IMR-90 (cell line): ENCODE measurements at regions not wholly inside any gene's neighbourhood (a gene's known extent, or its start where the extent isn't known, plus 50 kb on each side); places are given as distances from the start of the nearest gene placed in this dataset.

Source experiments
- ATAC-seq: fragments of 200-7000 bp; cut with Tn5 transposase; 2 replicates; pipeline ENCODE4 v1.9.1; 2020; ENCODE audit warnings: low read depth, mild to moderate bottlenecking, moderate library complexity
- BruUV-seq: library from RNA; stranded (reverse); fragments of 400-500 nt; replicated peaks from 2 replicates; lab custom pipeline; 2021; lab: Mats Ljungman, UMichigan
- CTCF ChIA-PET: fragments of 300-600 bp; formaldehyde crosslinking; extraction: SDS; loops from one replicate; lab custom pipeline; 2021; ENCODE audit warnings: antibody characterized with exemption; lab: Yijun Ruan, JAX
- POLR2A ChIA-PET: fragments of 300-600 bp; sonication (Branson Sonifier 250); formaldehyde crosslinking; loops from one replicate; lab custom pipeline; 2022; ENCODE audit warnings: antibody characterized with exemption; ENCODE audit not compliant: unreplicated experiment; lab: Charles Lee
- DNase-seq: peaks from one replicate; pipeline ENCODE4 v3.0.0; 2013
- H2AFZ ChIP-seq: replicated peaks from 2 replicates; pipeline ENCODE3; 2013; ENCODE audit warnings: low read length, mild to moderate bottlenecking; ENCODE audit not compliant: poor library complexity
- H2AK5ac ChIP-seq: 2 replicates; pipeline ENCODE4 v1.6.1; 2013; ENCODE audit warnings: low read depth, low read length, inconsistent platforms
- H2AK9ac ChIP-seq: replicated peaks from 2 replicates; pipeline ENCODE3; 2013; ENCODE audit warnings: mild to moderate bottlenecking, low read depth, low read length, moderate library complexity; ENCODE audit not compliant: poor library complexity
- H2BK120ac ChIP-seq: 2 replicates; pipeline ENCODE4 v1.6.1; 2013; ENCODE audit warnings: low read depth, low read length, inconsistent platforms
- H2BK15ac ChIP-seq: 3 replicates; pipeline ENCODE4 v1.6.1; 2013; ENCODE audit warnings: low read depth, low read length, inconsistent platforms
- H2BK20ac ChIP-seq: 2 replicates; pipeline ENCODE4 v1.6.1; 2013; ENCODE audit warnings: low read depth, mild to moderate bottlenecking, inconsistent platforms, low read length, moderate library complexity
- H2BK5ac ChIP-seq: 2 replicates; pipeline ENCODE4 v1.6.1; 2013; ENCODE audit warnings: mild to moderate bottlenecking, low read depth, low read length, inconsistent platforms; ENCODE audit not compliant: poor library complexity, severe bottlenecking
- H3K14ac ChIP-seq: replicated peaks from 2 replicates; pipeline ENCODE4 v1.6.1; 2013; ENCODE audit warnings: low read depth, low read length, inconsistent platforms
- H3K18ac ChIP-seq: 2 replicates; pipeline ENCODE4 v1.6.1; 2013; ENCODE audit warnings: low read depth, low read length, control low read depth
- H3K23ac ChIP-seq: 2 replicates; pipeline ENCODE4 v1.6.1; 2013; ENCODE audit warnings: low read depth, low read length, inconsistent platforms
- H3K27ac ChIP-seq: 2 replicates; pipeline ENCODE4 v1.5.1; 2013; ENCODE audit warnings: mild to moderate bottlenecking, control low read depth, low read length; ENCODE audit not compliant: insufficient read depth
- H3K27me3 ChIP-seq: 2 replicates; pipeline ENCODE4 v1.6.1; 2013; ENCODE audit warnings: low read length; ENCODE audit not compliant: control insufficient read depth, insufficient read depth
- H3K36me3 ChIP-seq: 2 replicates; pipeline ENCODE4 v1.6.1; 2013; ENCODE audit warnings: low read length, mixed read lengths; ENCODE audit not compliant: control insufficient read depth, insufficient read depth
- H3K4ac ChIP-seq: 2 replicates; pipeline ENCODE4 v1.6.1; 2013; ENCODE audit warnings: low read depth, low read length, inconsistent platforms
- H3K4me1 ChIP-seq: 2 replicates; pipeline ENCODE4 v1.6.1; 2013; ENCODE audit warnings: low read length, mixed read lengths; ENCODE audit not compliant: control insufficient read depth, insufficient read depth
- H3K4me2 ChIP-seq: 2 replicates; pipeline ENCODE4 v1.6.1; 2013; ENCODE audit warnings: low read depth, mild to moderate bottlenecking, control low read depth, low read length, moderate library complexity
- H3K4me3 ChIP-seq: 2 replicates; pipeline ENCODE4 v1.5.1; 2013; ENCODE audit warnings: low read depth, mild to moderate bottlenecking, control low read depth, low read length, moderate library complexity; ENCODE audit not compliant: insufficient read depth
- H3K56ac ChIP-seq: 2 replicates; pipeline ENCODE4 v1.6.1; 2013; ENCODE audit warnings: low read length, inconsistent platforms; ENCODE audit not compliant: insufficient read depth; ENCODE audit errors: extremely low read depth
- H3K79me1 ChIP-seq, 2 experiments: 2 replicates each; pipeline ENCODE4 v1.6.1; 2013; ENCODE audit warnings: low read length in 2 of 2, inconsistent platforms in 1 of 2, low read depth in 1 of 2
- H3K9ac ChIP-seq: 2 replicates; pipeline ENCODE4 v1.6.1; 2013; ENCODE audit warnings: low read depth, low read length, control low read depth
- H3K9me1 ChIP-seq: 2 replicates; pipeline ENCODE4 v1.6.1; 2013; ENCODE audit warnings: low read length, inconsistent platforms; ENCODE audit not compliant: insufficient read depth
- H3K9me3 ChIP-seq: 2 replicates; pipeline ENCODE4 v1.6.1; 2013; ENCODE audit warnings: low read length; ENCODE audit not compliant: control insufficient read depth, insufficient read depth
- H4K20me1 ChIP-seq: 2 replicates; pipeline ENCODE4 v1.6.1; 2013; ENCODE audit warnings: low read length, inconsistent platforms; ENCODE audit not compliant: insufficient read depth
- H4K5ac ChIP-seq: 2 replicates; pipeline ENCODE4 v1.6.1; 2013; ENCODE audit warnings: mild to moderate bottlenecking, low read depth, low read length, control low read depth
- H4K8ac ChIP-seq, 2 experiments: 2 replicates each; pipeline ENCODE4 v1.6.1; 2013; ENCODE audit warnings: low read depth in 2 of 2, low read length in 2 of 2, control low read depth in 1 of 2, inconsistent platforms in 1 of 2
- H4K91ac ChIP-seq: 2 replicates; pipeline ENCODE4 v1.6.1; 2013; ENCODE audit warnings: low read depth, low read length, inconsistent platforms; ENCODE audit not compliant: insufficient read depth
- CEBPB ChIP-seq: IDR thresholded peaks from 2 replicates; pipeline ENCODE4 v1.6.1; 2012; ENCODE audit warnings: low read depth, low read length, improper control_type of control experiment
- CHD1 ChIP-seq: IDR thresholded peaks from 2 replicates; pipeline ENCODE4 v1.6.1; 2012; ENCODE audit warnings: low read depth, low read length, improper control_type of control experiment
- FOS ChIP-seq: fragments of 150-350 bp; IDR thresholded peaks from 2 replicates; pipeline ENCODE4 v1.6.1; 2016; ENCODE audit warnings: low read depth, low read length
- MAFK ChIP-seq: IDR thresholded peaks from 2 replicates; pipeline ENCODE4 v1.6.1; 2012; ENCODE audit warnings: low read depth, low read length, improper control_type of control experiment
- NFE2L2 ChIP-seq: fragments of 150-350 bp; IDR thresholded peaks from 2 replicates; pipeline ENCODE4 v1.6.1; 2016; ENCODE audit warnings: low read depth, mild to moderate bottlenecking, low read length
- POLR2A ChIP-seq: IDR thresholded peaks from 2 replicates; pipeline ENCODE4 v1.6.1; 2012; ENCODE audit warnings: mild to moderate bottlenecking, low read depth, low read length
- RAD21 ChIP-seq: IDR thresholded peaks from 2 replicates; pipeline ENCODE4 v1.6.1; 2012; ENCODE audit warnings: low read length, improper control_type of control experiment
- RCOR1 ChIP-seq: IDR thresholded peaks from 2 replicates; pipeline ENCODE4 v1.6.1; 2012; ENCODE audit warnings: mild to moderate bottlenecking, low read length, improper control_type of control experiment; ENCODE audit not compliant: insufficient replicate concordance
- RFX5 ChIP-seq: IDR thresholded peaks from 2 replicates; pipeline ENCODE4 v1.8.0; 2012; ENCODE audit warnings: low read depth, mild to moderate bottlenecking, low read length, moderate library complexity
- WGBS, 2 experiments: methylation state at CpG; one replicate each; pipeline versions ENCODE4 v1.1.5 to v1.1.7; 2013; ENCODE audit warnings: missing lambda C conversion rate in 2 of 2; ENCODE audit not compliant: insufficient read length in 1 of 2; ENCODE audit errors: extremely low coverage in 2 of 2; 5-methylcytosine and 5-hydroxymethylcytosine counted together
- dilution Hi-C: fragments of 300-500 bp; cut with HindIII; formaldehyde crosslinking; loops from one replicate; pipeline ENCODE4 v1.14.3; 2018; ENCODE audit warnings: low sequenced_read_pairs; ENCODE audit not compliant: unreplicated experiment
- in situ Hi-C: fragments of 300-500 bp; cut with MboI; formaldehyde crosslinking; loops from 3 replicates; pipeline ENCODE4 v1.14.3; 2019; ENCODE audit warnings: low sequenced_read_pairs, inconsistent platforms, mixed read lengths
- intact Hi-C: fragments of 100-400 bp; cut with micrococcal nuclease; formaldehyde crosslinking; loops from 2 replicates; pipeline ENCODE4 v1.10.0; 2022
- TF ChIP-seq, protein P1 (sequence below): conservative IDR thresholded peaks from 2 replicates; pipeline ENCODE4 v1.5.1; 2012; ENCODE audit warnings: mild to moderate bottlenecking, low read depth, low read length, improper control_type of control experiment
- TF ChIP-seq, protein P2 (sequence below): fragments of 150-350 bp; IDR thresholded peaks from 2 replicates; pipeline ENCODE4 v1.6.1; 2017; ENCODE audit warnings: mild to moderate bottlenecking, antibody characterized with exemption, low read length, low read depth

DNA sequence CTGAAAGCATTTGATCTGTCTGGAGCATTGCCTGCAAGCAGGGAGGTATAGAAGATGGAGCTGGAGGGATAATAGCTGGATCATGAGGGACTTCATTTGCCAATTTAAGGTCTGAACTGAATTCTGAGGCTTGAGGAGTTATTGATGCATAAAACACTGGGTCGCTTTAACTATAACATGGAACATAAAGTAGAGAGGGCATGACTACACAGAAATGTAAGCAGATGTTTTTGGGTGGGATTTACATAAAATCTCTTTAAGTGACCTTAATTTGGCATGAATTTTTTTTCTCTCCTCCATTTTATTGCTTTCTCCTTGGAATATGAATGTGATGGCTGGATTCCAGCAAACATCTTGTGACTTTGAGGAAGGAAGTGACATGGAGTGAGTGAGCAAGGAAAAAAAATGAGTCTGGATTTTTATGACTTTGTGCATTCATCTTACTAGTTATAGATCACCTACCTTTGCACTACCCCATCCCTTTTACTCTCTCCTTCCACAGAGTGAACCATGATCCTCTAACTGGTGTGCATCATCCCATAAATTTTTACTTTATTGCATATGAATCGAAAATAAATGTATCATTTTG lies 356.0 kb downstream of the DUSP6 start:
- dilution Hi-C loops: loop anchor here (25.0 kb wide), 1 partner anchor 409 kb away; the partner anchor contains the start of gene KITLG
- Histone ChIP-seq H4K91ac (no peak overlapping the region), H2BK20ac (no peak overlapping the region), H2BK120ac (no peak overlapping the region), H3K14ac (no peak overlapping the region), H3K56ac (no peak overlapping the region), H4K20me1 (no peaks in the 10 kb centered on the region), H2AK5ac (no peak overlapping the region), H3K4me3 (no peak overlapping the region), H4K5ac (no peak overlapping the region), H3K27ac (no peak overlapping the region), H3K4me2 (no peak overlapping the region), H2AFZ (no peak overlapping the region), H3K23ac (no peak overlapping the region), H2BK5ac (no peak overlapping the region), H4K8ac (no peak overlapping the region), H3K9me1 (no peaks in the 10 kb centered on the region), H2BK15ac (no peak overlapping the region), H3K4me1 (no peaks in the 10 kb centered on the region; the same call in 1 of the 2 replicates), H2AK9ac (no peak overlapping the region), H3K4ac (no peak overlapping the region), H3K9me3 (no peaks in the 10 kb centered on the region), H3K27me3 (no peaks in the 10 kb centered on the region), H3K9ac (no peak overlapping the region), H3K18ac (no peak overlapping the region), H3K79me1 (no peaks in the 10 kb centered on the region), H3K36me3 (no peaks in the 10 kb centered on the region)
- DNase-seq (no peak), ATAC-seq (no peak)
- CTCF ChIA-PET: no interaction called here
- no TSS peak for BruUV-seq
- in situ Hi-C loops: loop anchor here (25.0 kb wide), 1 partner anchor 409 kb away; the partner anchor contains the start of gene KITLG
- intact Hi-C loops: loop anchor here (10.0 kb wide), 1 partner anchor 671 kb away; no protein-coding TSS in a partner anchor
- POLR2A ChIA-PET: no interaction called here
- no CpG with 5 or more reads among the region's 2 CpGs for WGBS, 2 experiments
- TF ChIP-seq RAD21 (no peak), POLR2A (no peak), CHD1 (no peak), MAFK (no peak), CEBPB (no peak), RFX5 (no peak), RCOR1 (no peak), NFE2L2 (no peak), FOS (no peak)
- TF ChIP-seq, protein P1, sequence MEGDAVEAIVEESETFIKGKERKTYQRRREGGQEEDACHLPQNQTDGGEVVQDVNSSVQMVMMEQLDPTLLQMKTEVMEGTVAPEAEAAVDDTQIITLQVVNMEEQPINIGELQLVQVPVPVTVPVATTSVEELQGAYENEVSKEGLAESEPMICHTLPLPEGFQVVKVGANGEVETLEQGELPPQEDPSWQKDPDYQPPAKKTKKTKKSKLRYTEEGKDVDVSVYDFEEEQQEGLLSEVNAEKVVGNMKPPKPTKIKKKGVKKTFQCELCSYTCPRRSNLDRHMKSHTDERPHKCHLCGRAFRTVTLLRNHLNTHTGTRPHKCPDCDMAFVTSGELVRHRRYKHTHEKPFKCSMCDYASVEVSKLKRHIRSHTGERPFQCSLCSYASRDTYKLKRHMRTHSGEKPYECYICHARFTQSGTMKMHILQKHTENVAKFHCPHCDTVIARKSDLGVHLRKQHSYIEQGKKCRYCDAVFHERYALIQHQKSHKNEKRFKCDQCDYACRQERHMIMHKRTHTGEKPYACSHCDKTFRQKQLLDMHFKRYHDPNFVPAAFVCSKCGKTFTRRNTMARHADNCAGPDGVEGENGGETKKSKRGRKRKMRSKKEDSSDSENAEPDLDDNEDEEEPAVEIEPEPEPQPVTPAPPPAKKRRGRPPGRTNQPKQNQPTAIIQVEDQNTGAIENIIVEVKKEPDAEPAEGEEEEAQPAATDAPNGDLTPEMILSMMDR: no peak
- TF ChIP-seq, protein P2, sequence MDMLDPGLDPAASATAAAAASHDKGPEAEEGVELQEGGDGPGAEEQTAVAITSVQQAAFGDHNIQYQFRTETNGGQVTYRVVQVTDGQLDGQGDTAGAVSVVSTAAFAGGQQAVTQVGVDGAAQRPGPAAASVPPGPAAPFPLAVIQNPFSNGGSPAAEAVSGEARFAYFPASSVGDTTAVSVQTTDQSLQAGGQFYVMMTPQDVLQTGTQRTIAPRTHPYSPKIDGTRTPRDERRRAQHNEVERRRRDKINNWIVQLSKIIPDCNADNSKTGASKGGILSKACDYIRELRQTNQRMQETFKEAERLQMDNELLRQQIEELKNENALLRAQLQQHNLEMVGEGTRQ: no peak
